Astrocyte (in vitro differentiated cells and primary cell): ENCODE measurements at regions not wholly inside any gene's neighbourhood (a gene's known extent, or its start where the extent isn't known, plus 50 kb on each side); places are given as distances from the start of the nearest gene placed in this dataset.

Experiments used
- DNase-seq: peaks from one replicate; pipeline ENCODE4 v3.0.0-alpha.2; 2010; ENCODE audit warnings: low read depth
- FAIRE-seq: peaks from 2 replicates; lab custom pipeline; 2011; peaks lifted over from hg19 to GRCh38; lab: Jason Lieb, UNC
- H2AFZ ChIP-seq: 2 replicates; pipeline ENCODE4 v1.6.0; 2012; ENCODE audit warnings: low read depth, low read length, inconsistent platforms
- H3K27ac ChIP-seq: 2 replicates; pipeline ENCODE4 v1.5.1; 2011; ENCODE audit warnings: low read depth, low read length, inconsistent platforms
- H3K27me3 ChIP-seq: 2 replicates; pipeline ENCODE4 v1.6.0; 2011; ENCODE audit warnings: low read length, inconsistent platforms; ENCODE audit not compliant: insufficient read depth
- H3K36me3 ChIP-seq: 2 replicates; pipeline ENCODE4 v1.5.1; 2011; ENCODE audit warnings: low read length, inconsistent platforms; ENCODE audit not compliant: insufficient read depth
- H3K4me1 ChIP-seq: 2 replicates; pipeline ENCODE4 v1.5.1; 2011; ENCODE audit warnings: low read length, inconsistent platforms; ENCODE audit not compliant: insufficient read depth
- H3K4me2 ChIP-seq: 2 replicates; pipeline ENCODE4 v1.6.0; 2012; ENCODE audit warnings: low read length, inconsistent platforms
- H3K4me3 ChIP-seq: 2 replicates; pipeline ENCODE4 v1.5.1; 2011; ENCODE audit warnings: low read depth, mild to moderate bottlenecking, low read length, inconsistent platforms; ENCODE audit not compliant: insufficient read depth
- H3K79me2 ChIP-seq: 2 replicates; pipeline ENCODE4 v1.6.0; 2012; ENCODE audit warnings: mild to moderate bottlenecking, low read length, inconsistent platforms; ENCODE audit not compliant: insufficient read depth
- H3K9ac ChIP-seq: 2 replicates; pipeline ENCODE4 v1.6.0; 2012; ENCODE audit warnings: mild to moderate bottlenecking, low read length, inconsistent platforms
- H3K9me3 ChIP-seq: 2 replicates; pipeline ENCODE4 v1.5.1; 2012; ENCODE audit warnings: low read depth, mild to moderate bottlenecking, low read length, inconsistent platforms; ENCODE audit not compliant: insufficient read depth
- H4K20me1 ChIP-seq: 2 replicates; pipeline ENCODE4 v1.6.0; 2012; ENCODE audit warnings: low read length, inconsistent platforms; ENCODE audit not compliant: insufficient read depth
- H3K27ac Mint-ChIP-seq: one replicate; pipeline ENCODE4 v1.8.0; 2021; ENCODE audit warnings: mild to moderate bottlenecking, mixed read lengths; ENCODE audit not compliant: unreplicated experiment
- H3K27me3 Mint-ChIP-seq: one replicate; pipeline ENCODE4 v1.8.0; 2021; ENCODE audit warnings: low read depth, mixed read lengths; ENCODE audit not compliant: unreplicated experiment
- H3K36me3 Mint-ChIP-seq: one replicate; pipeline ENCODE4 v1.8.0; 2021; ENCODE audit warnings: low read depth, mixed read lengths; ENCODE audit not compliant: unreplicated experiment
- H3K4me1 Mint-ChIP-seq: one replicate; pipeline ENCODE4 v1.8.0; 2021; ENCODE audit warnings: low read depth, mixed read lengths; ENCODE audit not compliant: unreplicated experiment
- H3K4me3 Mint-ChIP-seq: one replicate; pipeline ENCODE4 v1.8.0; 2021; ENCODE audit warnings: mild to moderate bottlenecking, moderate library complexity, mixed read lengths; ENCODE audit not compliant: unreplicated experiment
- H3K9me3 Mint-ChIP-seq: one replicate; pipeline ENCODE4 v1.8.0; 2021; ENCODE audit warnings: mild to moderate bottlenecking, mixed read lengths; ENCODE audit not compliant: unreplicated experiment
- CTCF ChIP-seq: IDR thresholded peaks from 2 replicates; pipeline ENCODE4 v1.5.1; 2011; ENCODE audit warnings: low read depth, mild to moderate bottlenecking, inconsistent platforms, low read length, moderate library complexity; ENCODE audit not compliant: insufficient read depth
- EZH2 ChIP-seq: IDR thresholded peaks from 2 replicates; pipeline ENCODE4 v1.6.1; 2012; ENCODE audit warnings: mild to moderate bottlenecking, low read length, inconsistent platforms; ENCODE audit not compliant: insufficient read depth

GRCh38 chr1:233479110-233479890 is 134.6 kb upstream of the KCNK1 start:
- no peak for TF ChIP-seq EZH2
- no peak for TF ChIP-seq CTCF
- no peak for FAIRE-seq
- H3K4me1 ChIP-seq = no peaks in the 10 kb centered on the region

GRCh38 chr1:233480198-233480597 is 133.7 kb upstream of the KCNK1 start:
- Histone ChIP-seq H3K9ac (no peak overlapping the region), H3K4me1 (no peaks in the 10 kb centered on the region), H2AFZ (no peak overlapping the region), H3K4me3 (no peak overlapping the region), H3K4me2 (no peak overlapping the region), H3K27me3 (no peaks in the 10 kb centered on the region), H3K79me2 (no peaks in the 10 kb centered on the region), H4K20me1 (no peaks in the 10 kb centered on the region), H3K27ac (no peak overlapping the region), H3K36me3 (no peaks in the 10 kb centered on the region), H3K9me3 (no peaks in the 10 kb centered on the region)
- Mint-ChIP-seq H3K4me3 (no peak overlapping the region), H3K4me1 (no peaks in the 10 kb centered on the region), H3K27ac (no peak overlapping the region), H3K36me3 (no peaks in the 10 kb centered on the region), H3K27me3 (peaks cover 8% of the 10 kb centered on the region), H3K9me3 (no peaks in the 10 kb centered on the region)
- FAIRE-seq (no peak), DNase-seq (no peak)
- no peak for TF ChIP-seq EZH2
- TF ChIP-seq CTCF = no peak

More at GRCh38 chr1:233479110-233479890, 134.6 kb upstream of the KCNK1 start:
- Mint-ChIP-seq H3K27ac (no peak overlapping the region), H3K36me3 (no peaks in the 10 kb centered on the region), H3K27me3 (peaks cover 6% of the 10 kb centered on the region), H3K9me3 (no peaks in the 10 kb centered on the region), H3K4me1 (no peaks in the 10 kb centered on the region), H3K4me3 (no peak overlapping the region)
- no peaks in the 10 kb centered on the region for H3K79me2 ChIP-seq
- H3K9ac ChIP-seq = no peak overlapping the region
- no peaks in the 10 kb centered on the region for H3K27me3 ChIP-seq
- no peaks in the 10 kb centered on the region for H3K9me3 ChIP-seq
- H3K27ac ChIP-seq = no peak overlapping the region
- H3K36me3 ChIP-seq = no peaks in the 10 kb centered on the region
- H3K4me2 ChIP-seq = no peak overlapping the region
- no peak overlapping the region for H3K4me3 ChIP-seq
- DNase-seq = no peak
- H2AFZ ChIP-seq = no peak overlapping the region
- no peaks in the 10 kb centered on the region for H4K20me1 ChIP-seq

GRCh38 chr1:233482388-233482787 is 131.5 kb upstream of the KCNK1 start:
- H3K9me3 Mint-ChIP-seq = no peaks in the 10 kb centered on the region
- no peak overlapping the region for H3K4me3 Mint-ChIP-seq
- H3K27ac Mint-ChIP-seq = no peak overlapping the region
- Histone ChIP-seq H3K36me3 (no peaks in the 10 kb centered on the region), H3K79me2 (no peaks in the 10 kb centered on the region), H3K9me3 (no peaks in the 10 kb centered on the region), H3K27me3 (no peaks in the 10 kb centered on the region), H3K9ac (no peak overlapping the region), H3K4me2 (no peak overlapping the region), H3K4me3 (no peak overlapping the region), H3K27ac (no peak overlapping the region), H4K20me1 (no peaks in the 10 kb centered on the region), H3K4me1 (no peaks in the 10 kb centered on the region), H2AFZ (no peak overlapping the region)
- H3K27me3 Mint-ChIP-seq = peaks cover 6% of the 10 kb centered on the region
- FAIRE-seq (no peak), DNase-seq (no peak)
- TF ChIP-seq CTCF (no peak), EZH2 (no peak)
- H3K36me3 Mint-ChIP-seq = no peaks in the 10 kb centered on the region
- no peaks in the 10 kb centered on the region for H3K4me1 Mint-ChIP-seq
